Smooth muscle cell (in vitro differentiated cells): ENCODE measurements at regions not wholly inside any gene's neighbourhood (a gene's known extent, or its start where the extent isn't known, plus 50 kb on each side); places are given as distances from the start of the nearest gene placed in this dataset.

Experiments
- DNase-seq: peaks from one replicate; lab custom pipeline; 2025; ENCODE audit not compliant: unreplicated experiment; lab: John Stamatoyannopoulos, UW
- H2AFZ ChIP-seq: fragments of 200-600 bp; sonication (generic); 2 replicates; pipeline ENCODE4 v1.6.0; 2016; ENCODE audit warnings: antibody characterized with exemption, low read depth, mild to moderate bottlenecking
- H3F3A ChIP-seq: fragments of 200-600 bp; sonication (generic); 2 replicates; pipeline ENCODE4 v1.6.0; 2017; ENCODE audit warnings: antibody characterized with exemption, low read depth
- H3K27ac ChIP-seq: fragments of 200-600 bp; sonication (generic); 2 replicates; pipeline ENCODE4 v1.5.1; 2016; ENCODE audit warnings: low read depth, mild to moderate bottlenecking
- H3K27me3 ChIP-seq: fragments of 200-600 bp; sonication (generic); 2 replicates; pipeline ENCODE4 v1.6.1; 2016; ENCODE audit warnings: low read depth, mild to moderate bottlenecking
- H3K36me3 ChIP-seq: fragments of 200-600 bp; sonication (generic); 2 replicates; pipeline ENCODE4 v1.5.1; 2016; ENCODE audit warnings: low read depth
- H3K4me1 ChIP-seq: fragments of 200-600 bp; sonication (generic); 2 replicates; pipeline ENCODE4 v1.5.1; 2016; ENCODE audit warnings: low read depth
- H3K4me2 ChIP-seq: fragments of 200-600 bp; sonication (generic); 2 replicates; pipeline ENCODE4 v1.6.0; 2016; ENCODE audit warnings: mild to moderate bottlenecking
- H3K4me3 ChIP-seq: fragments of 200-600 bp; sonication (generic); 2 replicates; pipeline ENCODE4 v1.5.1; 2016; ENCODE audit warnings: mild to moderate bottlenecking
- H3K79me2 ChIP-seq: fragments of 200-600 bp; sonication (generic); 2 replicates; pipeline ENCODE4 v1.6.0; 2016; ENCODE audit warnings: low read depth, mild to moderate bottlenecking
- H3K9ac ChIP-seq: fragments of 200-600 bp; sonication (generic); 2 replicates; pipeline ENCODE4 v1.6.0; 2016; ENCODE audit warnings: low read depth
- H3K9me3 ChIP-seq: fragments of 200-600 bp; sonication (generic); replicated peaks from 2 replicates; pipeline ENCODE4 v1.5.1; 2016; ENCODE audit warnings: low read depth
- H4K20me1 ChIP-seq: fragments of 200-600 bp; sonication (generic); 2 replicates; pipeline ENCODE4 v1.6.0; 2016; ENCODE audit warnings: low read depth
- WGBS: methylation state at CpG from one replicate; pipeline ENCODE4 v1.1.7; 2016; ENCODE audit warnings: low lambda C conversion rate; 5-methylcytosine and 5-hydroxymethylcytosine counted together
- TF ChIP-seq, protein P1 (sequence below): fragments of 200-600 bp; sonication (generic); IDR thresholded peaks from 2 replicates; pipeline ENCODE4 v1.5.1; 2017; ENCODE audit warnings: borderline replicate concordance, mild to moderate bottlenecking, antibody characterized with exemption; ENCODE audit not compliant: insufficient read depth, poor library complexity, severe bottlenecking

DNA sequence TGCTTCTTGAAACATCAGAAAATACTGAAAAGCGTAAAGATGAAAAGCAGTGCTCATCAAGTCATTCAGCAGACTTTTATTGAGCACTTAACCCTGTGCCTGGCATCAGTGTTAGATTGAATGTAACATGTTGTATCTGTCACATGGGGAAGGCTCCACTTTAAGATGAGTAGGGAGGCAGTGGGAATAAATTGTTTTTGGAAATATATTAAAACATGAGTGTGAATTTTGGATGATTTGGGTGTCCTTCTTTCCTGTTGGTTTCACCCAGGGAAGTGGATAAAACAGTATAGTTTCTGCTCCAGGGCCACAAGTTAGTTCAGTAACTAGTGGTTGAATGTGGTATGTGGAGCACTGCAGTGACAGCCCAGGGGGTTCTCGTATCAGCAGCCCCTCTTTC is 301.4 kb upstream of the TPM1 start:
- Histone ChIP-seq H3K27ac (no peak overlapping the region), H3K79me2 (no peaks in the 10 kb centered on the region), H3K27me3 (no peaks in the 10 kb centered on the region), H3K9ac (no peak overlapping the region), H3F3A (no peaks in the 10 kb centered on the region), H3K4me1 (peaks cover 10% of the 10 kb centered on the region), H3K9me3 (no peaks in the 10 kb centered on the region), H3K4me2 (no peak overlapping the region), H4K20me1 (no peaks in the 10 kb centered on the region), H2AFZ (no peak overlapping the region), H3K4me3 (no peak overlapping the region), H3K36me3 (no peaks in the 10 kb centered on the region)
- 88% methylated on average over 2 of the region's 2 CpGs for WGBS
- TF ChIP-seq, protein P1, sequence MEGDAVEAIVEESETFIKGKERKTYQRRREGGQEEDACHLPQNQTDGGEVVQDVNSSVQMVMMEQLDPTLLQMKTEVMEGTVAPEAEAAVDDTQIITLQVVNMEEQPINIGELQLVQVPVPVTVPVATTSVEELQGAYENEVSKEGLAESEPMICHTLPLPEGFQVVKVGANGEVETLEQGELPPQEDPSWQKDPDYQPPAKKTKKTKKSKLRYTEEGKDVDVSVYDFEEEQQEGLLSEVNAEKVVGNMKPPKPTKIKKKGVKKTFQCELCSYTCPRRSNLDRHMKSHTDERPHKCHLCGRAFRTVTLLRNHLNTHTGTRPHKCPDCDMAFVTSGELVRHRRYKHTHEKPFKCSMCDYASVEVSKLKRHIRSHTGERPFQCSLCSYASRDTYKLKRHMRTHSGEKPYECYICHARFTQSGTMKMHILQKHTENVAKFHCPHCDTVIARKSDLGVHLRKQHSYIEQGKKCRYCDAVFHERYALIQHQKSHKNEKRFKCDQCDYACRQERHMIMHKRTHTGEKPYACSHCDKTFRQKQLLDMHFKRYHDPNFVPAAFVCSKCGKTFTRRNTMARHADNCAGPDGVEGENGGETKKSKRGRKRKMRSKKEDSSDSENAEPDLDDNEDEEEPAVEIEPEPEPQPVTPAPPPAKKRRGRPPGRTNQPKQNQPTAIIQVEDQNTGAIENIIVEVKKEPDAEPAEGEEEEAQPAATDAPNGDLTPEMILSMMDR, result no peak
- no peak for DNase-seq

DNA sequence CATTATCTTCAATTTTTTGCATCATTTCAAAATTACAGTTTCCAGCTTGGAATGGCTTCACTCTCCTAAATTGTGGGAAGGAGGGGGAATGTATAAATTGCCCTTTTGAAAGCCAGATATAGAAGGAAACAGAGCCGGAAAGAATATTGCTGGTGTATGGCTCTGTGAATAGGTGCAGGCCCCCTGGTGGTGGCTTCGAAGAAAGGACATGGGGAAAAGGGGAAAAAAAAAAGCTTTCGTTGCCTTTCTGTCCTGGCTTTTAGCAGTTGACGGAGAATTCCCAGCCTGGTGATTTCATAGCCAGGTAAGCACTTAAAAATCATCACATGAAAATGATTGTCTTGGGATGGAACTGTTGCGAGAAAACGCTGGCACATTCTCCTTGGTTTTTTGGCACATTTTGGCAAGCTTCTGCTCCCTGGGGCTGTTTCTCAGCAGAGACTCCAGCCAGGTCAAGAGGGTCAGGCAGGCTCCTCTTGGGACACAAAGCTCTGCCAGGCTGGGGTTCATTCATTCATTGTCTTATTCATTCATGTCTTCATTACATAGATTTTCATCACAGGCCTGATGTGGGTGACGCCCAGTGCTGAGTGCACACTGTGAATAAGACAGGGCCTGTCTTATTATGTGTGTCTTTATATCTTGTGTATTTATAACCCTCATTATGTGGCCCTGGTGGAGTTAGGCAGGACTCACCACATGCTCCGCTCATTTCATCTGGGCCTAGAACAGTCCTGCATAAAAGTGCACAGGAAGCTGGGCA is 300.0 kb upstream of the TPM1 start:
- no peaks in the 10 kb centered on the region for H3K36me3 ChIP-seq
- no peaks in the 10 kb centered on the region for H3K27me3 ChIP-seq
- peaks cover 10% of the 10 kb centered on the region for H3K4me1 ChIP-seq
- no peaks in the 10 kb centered on the region for H3K9me3 ChIP-seq
- H3K4me2 ChIP-seq, result peak overlapping the region; percentile 45
- H3K79me2 ChIP-seq, result no peaks in the 10 kb centered on the region
- H3K4me3 ChIP-seq, result no peak overlapping the region
- WGBS, result 28% methylated on average over 8 of the region's 8 CpGs
- peak overlapping the region; percentile 66 for H3K27ac ChIP-seq
- peak overlapping the region; percentile 26 for H2AFZ ChIP-seq
- DNase-seq, result no peak
- TF ChIP-seq, protein P1, result peak; percentile 85
- peak overlapping the region; percentile 21 for H3K9ac ChIP-seq
- no peaks in the 10 kb centered on the region for H3F3A ChIP-seq
- H4K20me1 ChIP-seq, result no peaks in the 10 kb centered on the region

- peaks cover 24% of the 10 kb centered on the region for H3K4me1 ChIP-seq
- no peak overlapping the region for H3K4me3 ChIP-seq
- no peak for DNase-seq
- H4K20me1 ChIP-seq, result no peaks in the 10 kb centered on the region
- no peaks in the 10 kb centered on the region for H3K27me3 ChIP-seq
- H3K79me2 ChIP-seq, result no peaks in the 10 kb centered on the region
- no peaks in the 10 kb centered on the region for H3F3A ChIP-seq
- H3K4me2 ChIP-seq, result peak overlapping the region; percentile 58
- H3K36me3 ChIP-seq, result no peaks in the 10 kb centered on the region
- H3K9ac ChIP-seq, result peak overlapping the region; percentile 20
- no peak overlapping the region for H2AFZ ChIP-seq
- TF ChIP-seq, protein P1, result no peak
- H3K27ac ChIP-seq, result peak overlapping the region; percentile 50
- no peaks in the 10 kb centered on the region for H3K9me3 ChIP-seq
- 41% methylated on average over 8 of the region's 8 CpGs for whole genome bisulfite sequencing
Measured at GRCh38 chr15:62745621-62746225, 296.8 kb upstream of the TPM1 start.
